ENCODE measurements at regions not wholly inside any gene's neighbourhood (a gene's known extent, or its start where the extent isn't known, plus 50 kb on each side); places are given as distances from the start of the nearest gene placed in this dataset.

GRCh38 chr4:23348789-23349498, 540.9 kb downstream of the PPARGC1A start:
- TF ChIP-seq SPI1 (IDR thresholded peaks at IDR 0.05; ENCODE audit: low read depth, low read length) (peak; percentile 51), POU2F2 (IDR thresholded peaks at IDR 0.05; ENCODE audit: low read depth, low read length) (no peak)
- DNase-seq (ENCODE audit: insufficient read length, low spot score) (no peak), FAIRE-seq (peak; percentile 51)

GRCh38 chr4:23337292-23337691, 552.6 kb downstream of the PPARGC1A start:
- FAIRE-seq (no peak), DNase-seq (ENCODE audit: insufficient read length, low spot score) (no peak)
- TF ChIP-seq SPI1 (IDR thresholded peaks at IDR 0.05; ENCODE audit: low read depth, low read length) (no peak), POU2F2 (IDR thresholded peaks at IDR 0.05; ENCODE audit: low read depth, low read length) (no peak), POLR2A (IDR thresholded peaks at IDR 0.05; ENCODE audit: low read depth, low read length) (no peak), TAF1 (IDR thresholded peaks at IDR 0.05; ENCODE audit: low read depth, low read length) (no peak), PAX5 (IDR thresholded peaks at IDR 0.05; ENCODE audit: insufficient read depth, low read length, severe bottlenecking) (no peak), POLR2AphosphoS5 (IDR thresholded peaks at IDR 0.05; ENCODE audit: low read depth, low read length) (no peak)

GRCh38 chr4:23333946-23334878, 555.6 kb downstream of the PPARGC1A start:
- DNase-seq (ENCODE audit: insufficient read length, low spot score) (no peak), FAIRE-seq (peak; percentile 90)
- TF ChIP-seq POU2F2 (IDR thresholded peaks at IDR 0.05; ENCODE audit: low read depth, low read length) (no peak; the same call in 1 of the 2 replicates), TAF1 (IDR thresholded peaks at IDR 0.05; ENCODE audit: low read depth, low read length) (peak; percentile 74; the same call in 1 of the 2 replicates), POLR2A (IDR thresholded peaks at IDR 0.05; ENCODE audit: low read depth, low read length) (no peak)

GRCh38 chr4:23333556-23333945, 556.3 kb downstream of the PPARGC1A start:
- no peak for TF ChIP-seq POU2F2 (IDR thresholded peaks at IDR 0.05; ENCODE audit: low read depth, low read length)
- TF ChIP-seq POLR2A (IDR thresholded peaks at IDR 0.05; ENCODE audit: low read depth, low read length): no peak
- TF ChIP-seq SPI1 (IDR thresholded peaks at IDR 0.05; ENCODE audit: low read depth, low read length): no peak
- no peak for TF ChIP-seq PAX5 (IDR thresholded peaks at IDR 0.05; ENCODE audit: insufficient read depth, low read length, severe bottlenecking)
- TF ChIP-seq POLR2AphosphoS5 (IDR thresholded peaks at IDR 0.05; ENCODE audit: low read depth, low read length): no peak
- TF ChIP-seq TAF1 (IDR thresholded peaks at IDR 0.05; ENCODE audit: low read depth, low read length): no peak
- DNase-seq (ENCODE audit: insufficient read length, low spot score) (no peak), FAIRE-seq (no peak)

- DNase-seq (ENCODE audit: insufficient read length, low spot score) (no peak), FAIRE-seq (no peak)
- TF ChIP-seq POU2F2 (IDR thresholded peaks at IDR 0.05; ENCODE audit: low read depth, low read length) (no peak), PAX5 (IDR thresholded peaks at IDR 0.05; ENCODE audit: insufficient read depth, low read length, severe bottlenecking) (no peak), POLR2AphosphoS5 (IDR thresholded peaks at IDR 0.05; ENCODE audit: low read depth, low read length) (no peak), TAF1 (IDR thresholded peaks at IDR 0.05; ENCODE audit: low read depth, low read length) (no peak), SPI1 (IDR thresholded peaks at IDR 0.05; ENCODE audit: low read depth, low read length) (no peak), POLR2A (IDR thresholded peaks at IDR 0.05; ENCODE audit: low read depth, low read length) (no peak)
Observed at GRCh38 chr4:23332313-23332712, 557.5 kb downstream of the PPARGC1A start.

GRCh38 chr4:23327120-23327519, 562.7 kb downstream of the PPARGC1A start:
- no peak for FAIRE-seq
- no peak for DNase-seq (ENCODE audit: insufficient read length, low spot score)
- TF ChIP-seq SPI1 (IDR thresholded peaks at IDR 0.05; ENCODE audit: low read depth, low read length) (no peak), PAX5 (IDR thresholded peaks at IDR 0.05; ENCODE audit: insufficient read depth, low read length, severe bottlenecking) (no peak), POLR2A (IDR thresholded peaks at IDR 0.05; ENCODE audit: low read depth, low read length) (no peak), TAF1 (IDR thresholded peaks at IDR 0.05; ENCODE audit: low read depth, low read length) (no peak), POU2F2 (IDR thresholded peaks at IDR 0.05; ENCODE audit: low read depth, low read length) (no peak), POLR2AphosphoS5 (IDR thresholded peaks at IDR 0.05; ENCODE audit: low read depth, low read length) (no peak)

- TF ChIP-seq SPI1 (IDR thresholded peaks at IDR 0.05; ENCODE audit: low read depth, low read length) (no peak), POLR2AphosphoS5 (IDR thresholded peaks at IDR 0.05; ENCODE audit: low read depth, low read length) (no peak), PAX5 (IDR thresholded peaks at IDR 0.05; ENCODE audit: insufficient read depth, low read length, severe bottlenecking) (no peak), POLR2A (IDR thresholded peaks at IDR 0.05; ENCODE audit: low read depth, low read length) (no peak), POU2F2 (IDR thresholded peaks at IDR 0.05; ENCODE audit: low read depth, low read length) (no peak), TAF1 (IDR thresholded peaks at IDR 0.05; ENCODE audit: low read depth, low read length) (no peak)
- FAIRE-seq (no peak), DNase-seq (ENCODE audit: insufficient read length, low spot score) (no peak)
Observed at GRCh38 chr4:23324021-23324690, 565.7 kb downstream of the PPARGC1A start.

- TF ChIP-seq POLR2AphosphoS5 (IDR thresholded peaks at IDR 0.05; ENCODE audit: low read depth, low read length) (no peak), SPI1 (IDR thresholded peaks at IDR 0.05; ENCODE audit: low read depth, low read length) (no peak), TAF1 (IDR thresholded peaks at IDR 0.05; ENCODE audit: low read depth, low read length) (no peak), POU2F2 (IDR thresholded peaks at IDR 0.05; ENCODE audit: low read depth, low read length) (no peak)
- DNase-seq (ENCODE audit: insufficient read length, low spot score): no peak
- FAIRE-seq: no peak
Observed at GRCh38 chr4:23323436-23323835, 566.4 kb downstream of the PPARGC1A start.

- TF ChIP-seq TAF1 (IDR thresholded peaks at IDR 0.05; ENCODE audit: low read depth, low read length) (no peak), SPI1 (IDR thresholded peaks at IDR 0.05; ENCODE audit: low read depth, low read length) (no peak), PAX5 (IDR thresholded peaks at IDR 0.05; ENCODE audit: insufficient read depth, low read length, severe bottlenecking) (no peak), POU2F2 (IDR thresholded peaks at IDR 0.05; ENCODE audit: low read depth, low read length) (no peak), POLR2AphosphoS5 (IDR thresholded peaks at IDR 0.05; ENCODE audit: low read depth, low read length) (no peak), POLR2A (IDR thresholded peaks at IDR 0.05; ENCODE audit: low read depth, low read length) (no peak)
- no peak for FAIRE-seq
Observed at GRCh38 chr4:23322732-23323131, 567.1 kb downstream of the PPARGC1A start.

More at GRCh38 chr4:23322732-23323131, 567.1 kb downstream of the PPARGC1A start:
- no peak for DNase-seq (ENCODE audit: insufficient read length, low spot score)

Measured in GM12891 (cell line).